ENCODE measurements at regions not wholly inside any gene's neighbourhood (a gene's known extent, or its start where the extent isn't known, plus 50 kb on each side); places are given as distances from the start of the nearest gene placed in this dataset.

- peaks cover 7% of the 10 kb centered on the region; the same call in 1 of the 2 replicates for H3K4me1 ChIP-seq (ENCODE audit: control insufficient read depth, low read length)
- no peaks in the 10 kb centered on the region for H3K9me2 ChIP-seq (replicated peaks; ENCODE audit: control insufficient read depth, low read length)
- H3K27ac ChIP-seq (ENCODE audit: low read depth, low read length): no peak overlapping the region
- no peaks in the 10 kb centered on the region for H3K27me3 ChIP-seq (ENCODE audit: control insufficient read depth, low read length)
- no peaks in the 10 kb centered on the region for H4K20me1 ChIP-seq (ENCODE audit: control insufficient read depth, insufficient read depth, low read depth, low read length)
- H3F3A ChIP-seq (ENCODE audit: control insufficient read depth, insufficient read depth): no peaks in the 10 kb centered on the region
- no peak overlapping the region for H3K4me3 ChIP-seq (ENCODE audit: low read length)
- H3K9me3 ChIP-seq (ENCODE audit: control insufficient read depth, insufficient read depth, low read length): no peaks in the 10 kb centered on the region
- TF ChIP-seq EZH2phosphoT487 (IDR thresholded peaks at IDR 0.05; ENCODE audit: borderline replicate concordance, low read length) (no peak), CTCF (IDR thresholded peaks at IDR 0.05; ENCODE audit: low read depth, low read length, poor library complexity, severe bottlenecking) (no peak)
- H3K79me2 ChIP-seq (ENCODE audit: control insufficient read depth, low read length): no peaks in the 10 kb centered on the region
- no peak overlapping the region for H3K4me2 ChIP-seq (ENCODE audit: low read length)
- no peaks in the 10 kb centered on the region for H3K36me3 ChIP-seq (ENCODE audit: control insufficient read depth, low read length)
These were observed 450.7 kb downstream of the LPIN1 start for GRCh38 chr2:12197133-12197532.

- Histone ChIP-seq H3K27me3 (ENCODE audit: control insufficient read depth, low read length) (no peaks in the 10 kb centered on the region), H3F3A (ENCODE audit: control insufficient read depth, insufficient read depth) (no peaks in the 10 kb centered on the region), H3K79me2 (ENCODE audit: control insufficient read depth, low read length) (no peaks in the 10 kb centered on the region), H3K9me2 (replicated peaks; ENCODE audit: control insufficient read depth, low read length) (no peaks in the 10 kb centered on the region), H3K4me3 (ENCODE audit: low read length) (no peak overlapping the region), H3K36me3 (ENCODE audit: control insufficient read depth, low read length) (no peaks in the 10 kb centered on the region), H3K4me1 (ENCODE audit: control insufficient read depth, low read length) (no peaks in the 10 kb centered on the region), H4K20me1 (ENCODE audit: control insufficient read depth, insufficient read depth, low read depth, low read length) (no peaks in the 10 kb centered on the region), H3K27ac (ENCODE audit: low read depth, low read length) (no peak overlapping the region), H3K9me3 (ENCODE audit: control insufficient read depth, insufficient read depth, low read length) (peaks cover 1% of the 10 kb centered on the region), H3K4me2 (ENCODE audit: low read length) (no peak overlapping the region)
- no peak for TF ChIP-seq EZH2phosphoT487 (IDR thresholded peaks at IDR 0.05; ENCODE audit: borderline replicate concordance, low read length)
- no peak for TF ChIP-seq CTCF (IDR thresholded peaks at IDR 0.05; ENCODE audit: low read depth, low read length, poor library complexity, severe bottlenecking)
These were observed 453.2 kb downstream of the LPIN1 start for GRCh38 chr2:12199491-12200211.

- H3K4me1 ChIP-seq (ENCODE audit: control insufficient read depth, low read length): no peaks in the 10 kb centered on the region
- no peak overlapping the region for H3K4me2 ChIP-seq (ENCODE audit: low read length)
- H3K27ac ChIP-seq (ENCODE audit: low read depth, low read length): no peak overlapping the region
- no peaks in the 10 kb centered on the region for H4K20me1 ChIP-seq (ENCODE audit: control insufficient read depth, insufficient read depth, low read depth, low read length)
- no peak overlapping the region for H3K4me3 ChIP-seq (ENCODE audit: low read length)
- H3F3A ChIP-seq (ENCODE audit: control insufficient read depth, insufficient read depth): no peaks in the 10 kb centered on the region
- no peaks in the 10 kb centered on the region for H3K9me2 ChIP-seq (replicated peaks; ENCODE audit: control insufficient read depth, low read length)
- no peak for TF ChIP-seq EZH2phosphoT487 (IDR thresholded peaks at IDR 0.05; ENCODE audit: borderline replicate concordance, low read length)
- no peak for TF ChIP-seq CTCF (IDR thresholded peaks at IDR 0.05; ENCODE audit: low read depth, low read length, poor library complexity, severe bottlenecking)
- H3K27me3 ChIP-seq (ENCODE audit: control insufficient read depth, low read length): no peaks in the 10 kb centered on the region
- peaks cover 10% of the 10 kb centered on the region for H3K9me3 ChIP-seq (ENCODE audit: control insufficient read depth, insufficient read depth, low read length)
- no peaks in the 10 kb centered on the region for H3K79me2 ChIP-seq (ENCODE audit: control insufficient read depth, low read length)
- no peaks in the 10 kb centered on the region for H3K36me3 ChIP-seq (ENCODE audit: control insufficient read depth, low read length)
These were observed 454.9 kb downstream of the LPIN1 start for GRCh38 chr2:12201369-12201768.
